HepG2 (cell line): ENCODE measurements at regions not wholly inside any gene's neighbourhood (a gene's known extent, or its start where the extent isn't known, plus 50 kb on each side); places are given as distances from the start of the nearest gene placed in this dataset.

Source experiments
- ATAC-seq: fragments of 200-7000 bp; cut with Tn5 transposase; 3 replicates; pipeline ENCODE4 v1.9.1; 2020; ENCODE audit warnings: mild to moderate bottlenecking, moderate library complexity
- BruUV-seq: library from RNA; stranded (reverse); fragments of 400-500 nt; replicated peaks from 2 replicates; lab custom pipeline; 2021; lab: Mats Ljungman, UMichigan
- CTCF ChIA-PET: fragments of 300-600 bp; formaldehyde crosslinking; extraction: SDS; loops from one replicate; lab custom pipeline; 2021; ENCODE audit warnings: low total read pairs, inconsistent platforms, low intra/inter-chr PET ratio; lab: Yijun Ruan, JAX
- POLR2A ChIA-PET: fragments of 350-600 bp; sonication (Branson Sonifier 250); formaldehyde crosslinking; loops from one replicate; lab custom pipeline; 2020; ENCODE audit warnings: antibody characterized with exemption, inconsistent platforms; lab: Yijun Ruan, JAX
- DNase-seq: peaks from one replicate; pipeline ENCODE4 v3.0.0-alpha.2; 2015; ENCODE audit warnings: low spot score
- FAIRE-seq: peaks from 3 replicates; lab custom pipeline; 2011; peaks lifted over from hg19 to GRCh38; lab: Jason Lieb, UNC
- H2AFZ ChIP-seq: one replicate; pipeline ENCODE4 v1.6.1; 2011; ENCODE audit warnings: low read length, inconsistent platforms
- H3K27ac ChIP-seq: fragments of 300-600 bp; 3 replicates; pipeline ENCODE4 v1.8.0; 2011; ENCODE audit warnings: mixed run types, mild to moderate bottlenecking, mixed read lengths, low read length, inconsistent platforms; ENCODE audit not compliant: insufficient read depth; ENCODE audit errors: extremely low read length
- H3K27me3 ChIP-seq, 2 experiments: fragments of 200-600 bp in 1 of 2; 2 replicates in 1 of 2; 3 replicates in 1 of 2; pipeline versions ENCODE4 v1.6.0 to v1.8.0; 2011; ENCODE audit warnings: low read length in 2 of 2, mild to moderate bottlenecking in 2 of 2, moderate library complexity in 2 of 2, inconsistent platforms in 1 of 2; ENCODE audit not compliant: insufficient read depth in 2 of 2, control insufficient read depth in 1 of 2
- H3K36me3 ChIP-seq, 2 experiments: fragments of 200-600 bp in 1 of 2; replicated peaks in 1 of 2; 2 replicates in 1 of 2; 3 replicates in 1 of 2; pipeline versions ENCODE4 v1.5.1 to v1.8.0; 2011; ENCODE audit warnings: low read length in 2 of 2, inconsistent platforms in 1 of 2; ENCODE audit not compliant: insufficient read depth in 2 of 2, control insufficient read depth in 1 of 2
- H3K4me1 ChIP-seq: 2 replicates; pipeline ENCODE4 v1.5.1; 2012; ENCODE audit warnings: low read length, inconsistent platforms; ENCODE audit not compliant: insufficient read depth
- H3K4me2 ChIP-seq: 2 replicates; pipeline ENCODE4 v1.6.0; 2011; ENCODE audit warnings: low read depth, low read length, inconsistent platforms
- H3K4me3 ChIP-seq, 3 experiments: fragments of 200-600 bp in 1 of 3; sonication (generic), shearing (Covaris generic) in 1 of 3; replicated peaks in 1 of 3; 2 replicates each; pipeline ENCODE4 v1.5.1; 2011 to 2016; ENCODE audit warnings: low read length in 3 of 3, inconsistent platforms in 2 of 3, low read depth in 2 of 3, mild to moderate bottlenecking in 2 of 3, control low read depth in 1 of 3, mixed read lengths in 1 of 3; ENCODE audit not compliant: insufficient read depth in 1 of 3
- H3K79me2 ChIP-seq: one replicate; pipeline ENCODE4 v1.6.1; 2011; ENCODE audit warnings: low read length, inconsistent platforms; ENCODE audit not compliant: insufficient read depth
- H3K9ac ChIP-seq: 2 replicates; pipeline ENCODE4 v1.6.0; 2011; ENCODE audit warnings: mild to moderate bottlenecking, low read depth, low read length, inconsistent platforms; ENCODE audit not compliant: insufficient read depth
- H3K9me3 ChIP-seq: 2 replicates; pipeline ENCODE4 v1.5.1; 2012; ENCODE audit warnings: mild to moderate bottlenecking, low read length
- H4K20me1 ChIP-seq: 2 replicates; pipeline ENCODE4 v1.6.0; 2011; ENCODE audit warnings: inconsistent platforms, mild to moderate bottlenecking, low read length, moderate library complexity; ENCODE audit not compliant: insufficient read depth
- EHMT2 ChIP-seq: fragments of 200-600 bp; sonication (generic); IDR thresholded peaks from 2 replicates; pipeline ENCODE4 v1.7.0; 2017; ENCODE audit warnings: antibody characterized with exemption, low read depth, low read length, borderline replicate concordance
- MIER2 ChIP-seq: IDR thresholded peaks from 2 replicates; pipeline ENCODE4 v1.6.1; 2016; ENCODE audit warnings: missing biosample characterization, missing genetic modification reagents
- ZFYVE20 ChIP-seq: sonication (generic); formaldehyde crosslinking; IDR thresholded peaks from 2 replicates; pipeline ENCODE4 v1.8.0; 2023; ENCODE audit warnings: low read depth, mild to moderate bottlenecking, moderate library complexity, missing genetic modification reagents, borderline replicate concordance
- WGBS: methylation state at CpG from one replicate; pipeline ENCODE4 v1.1.6; 2017; ENCODE audit warnings: low lambda C conversion rate; 5-methylcytosine and 5-hydroxymethylcytosine counted together
- in situ Hi-C: cut with HindIII; loops from 2 replicates; pipeline ENCODE4 v1.10.0; 2017; ENCODE audit warnings: low pct_unique_long_range_greater_than_20kb; ENCODE audit not compliant: extremely low pct_ligation_motif_present
- intact Hi-C: fragments of 100-400 bp; cut with micrococcal nuclease; formaldehyde crosslinking; loops from one replicate; pipeline ENCODE4 v1.10.0; 2022; ENCODE audit not compliant: unreplicated experiment
- TF ChIP-seq, protein P1 (sequence below), 2 experiments: IDR thresholded peaks; 2 replicates each; pipeline ENCODE4 v1.6.1; 2011 to 2012; ENCODE audit warnings: low read length in 2 of 2, borderline replicate concordance in 1 of 2, low read depth in 1 of 2, mild to moderate bottlenecking in 1 of 2, moderate library complexity in 1 of 2
- TF ChIP-seq, protein P2 (sequence below): sonication (generic); formaldehyde crosslinking; IDR thresholded peaks from 2 replicates; pipeline ENCODE4 v1.8.1; 2022; ENCODE audit warnings: mild to moderate bottlenecking, missing genetic modification reagents
- TF ChIP-seq, protein P3 (sequence below): IDR thresholded peaks from 2 replicates; pipeline ENCODE4 v1.6.1; 2012; ENCODE audit warnings: low read length, improper control_type of control experiment

DNA sequence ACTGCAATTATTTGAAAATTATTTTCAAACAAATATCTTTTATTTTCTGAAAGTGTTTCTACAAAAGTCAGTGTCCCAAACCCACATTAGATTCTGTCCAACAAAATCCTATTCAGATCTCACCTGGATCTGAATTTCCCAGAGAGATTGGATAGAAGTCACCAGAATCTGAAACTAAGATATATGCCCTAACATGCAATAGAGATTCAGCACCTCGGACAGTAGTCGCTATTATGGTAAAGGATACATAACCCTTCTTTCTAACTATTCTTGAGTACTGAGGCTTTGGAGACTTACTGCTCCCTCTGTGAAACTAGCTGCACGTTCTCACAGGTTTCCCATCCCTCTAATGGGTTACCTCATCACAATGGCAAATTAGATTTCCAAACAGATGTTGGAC, 151.4 kb downstream of the ID4 start:
- no peak for FAIRE-seq
- BruUV-seq, result no TSS peak
- ATAC-seq, result no peak
- H4K20me1 ChIP-seq, result no peaks in the 10 kb centered on the region
- H3K27me3 ChIP-seq, result peaks cover 0 to 3% of the 10 kb centered on the region in 2 experiments; a peak in 1 of 5 replicates
- DNase-seq, result peak; percentile 8
- POLR2A ChIA-PET, result no interaction called here
- H3K79me2 ChIP-seq, result no peaks in the 10 kb centered on the region
- no peaks in the 10 kb centered on the region for H3K4me1 ChIP-seq
- 0% methylated on average over 3 of the region's 3 CpGs for WGBS
- no peak overlapping the region for H3K27ac ChIP-seq
- in situ Hi-C loops (no loop called here), intact Hi-C loops (no loop called here)
- no peak overlapping the region for H3K4me3 ChIP-seq
- H3K9ac ChIP-seq, result no peak overlapping the region
- peak; percentile 96 for TF ChIP-seq MIER2 (CRISPR knock-in tag)
- TF ChIP-seq, protein P1, sequence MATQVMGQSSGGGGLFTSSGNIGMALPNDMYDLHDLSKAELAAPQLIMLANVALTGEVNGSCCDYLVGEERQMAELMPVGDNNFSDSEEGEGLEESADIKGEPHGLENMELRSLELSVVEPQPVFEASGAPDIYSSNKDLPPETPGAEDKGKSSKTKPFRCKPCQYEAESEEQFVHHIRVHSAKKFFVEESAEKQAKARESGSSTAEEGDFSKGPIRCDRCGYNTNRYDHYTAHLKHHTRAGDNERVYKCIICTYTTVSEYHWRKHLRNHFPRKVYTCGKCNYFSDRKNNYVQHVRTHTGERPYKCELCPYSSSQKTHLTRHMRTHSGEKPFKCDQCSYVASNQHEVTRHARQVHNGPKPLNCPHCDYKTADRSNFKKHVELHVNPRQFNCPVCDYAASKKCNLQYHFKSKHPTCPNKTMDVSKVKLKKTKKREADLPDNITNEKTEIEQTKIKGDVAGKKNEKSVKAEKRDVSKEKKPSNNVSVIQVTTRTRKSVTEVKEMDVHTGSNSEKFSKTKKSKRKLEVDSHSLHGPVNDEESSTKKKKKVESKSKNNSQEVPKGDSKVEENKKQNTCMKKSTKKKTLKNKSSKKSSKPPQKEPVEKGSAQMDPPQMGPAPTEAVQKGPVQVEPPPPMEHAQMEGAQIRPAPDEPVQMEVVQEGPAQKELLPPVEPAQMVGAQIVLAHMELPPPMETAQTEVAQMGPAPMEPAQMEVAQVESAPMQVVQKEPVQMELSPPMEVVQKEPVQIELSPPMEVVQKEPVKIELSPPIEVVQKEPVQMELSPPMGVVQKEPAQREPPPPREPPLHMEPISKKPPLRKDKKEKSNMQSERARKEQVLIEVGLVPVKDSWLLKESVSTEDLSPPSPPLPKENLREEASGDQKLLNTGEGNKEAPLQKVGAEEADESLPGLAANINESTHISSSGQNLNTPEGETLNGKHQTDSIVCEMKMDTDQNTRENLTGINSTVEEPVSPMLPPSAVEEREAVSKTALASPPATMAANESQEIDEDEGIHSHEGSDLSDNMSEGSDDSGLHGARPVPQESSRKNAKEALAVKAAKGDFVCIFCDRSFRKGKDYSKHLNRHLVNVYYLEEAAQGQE (IDR thresholded peaks at IDR 0.05; ENCODE audit: borderline replicate concordance in 1 of 2, low read depth in 1 of 2, low read length in 2 of 2), result peak; percentile 50 to 95
- no peak for TF ChIP-seq ZFYVE20 (CRISPR knock-in tag)
- TF ChIP-seq, protein P2, sequence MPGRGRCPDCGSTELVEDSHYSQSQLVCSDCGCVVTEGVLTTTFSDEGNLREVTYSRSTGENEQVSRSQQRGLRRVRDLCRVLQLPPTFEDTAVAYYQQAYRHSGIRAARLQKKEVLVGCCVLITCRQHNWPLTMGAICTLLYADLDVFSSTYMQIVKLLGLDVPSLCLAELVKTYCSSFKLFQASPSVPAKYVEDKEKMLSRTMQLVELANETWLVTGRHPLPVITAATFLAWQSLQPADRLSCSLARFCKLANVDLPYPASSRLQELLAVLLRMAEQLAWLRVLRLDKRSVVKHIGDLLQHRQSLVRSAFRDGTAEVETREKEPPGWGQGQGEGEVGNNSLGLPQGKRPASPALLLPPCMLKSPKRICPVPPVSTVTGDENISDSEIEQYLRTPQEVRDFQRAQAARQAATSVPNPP (CRISPR knock-in tag), result no peak
- TF ChIP-seq, protein P3, sequence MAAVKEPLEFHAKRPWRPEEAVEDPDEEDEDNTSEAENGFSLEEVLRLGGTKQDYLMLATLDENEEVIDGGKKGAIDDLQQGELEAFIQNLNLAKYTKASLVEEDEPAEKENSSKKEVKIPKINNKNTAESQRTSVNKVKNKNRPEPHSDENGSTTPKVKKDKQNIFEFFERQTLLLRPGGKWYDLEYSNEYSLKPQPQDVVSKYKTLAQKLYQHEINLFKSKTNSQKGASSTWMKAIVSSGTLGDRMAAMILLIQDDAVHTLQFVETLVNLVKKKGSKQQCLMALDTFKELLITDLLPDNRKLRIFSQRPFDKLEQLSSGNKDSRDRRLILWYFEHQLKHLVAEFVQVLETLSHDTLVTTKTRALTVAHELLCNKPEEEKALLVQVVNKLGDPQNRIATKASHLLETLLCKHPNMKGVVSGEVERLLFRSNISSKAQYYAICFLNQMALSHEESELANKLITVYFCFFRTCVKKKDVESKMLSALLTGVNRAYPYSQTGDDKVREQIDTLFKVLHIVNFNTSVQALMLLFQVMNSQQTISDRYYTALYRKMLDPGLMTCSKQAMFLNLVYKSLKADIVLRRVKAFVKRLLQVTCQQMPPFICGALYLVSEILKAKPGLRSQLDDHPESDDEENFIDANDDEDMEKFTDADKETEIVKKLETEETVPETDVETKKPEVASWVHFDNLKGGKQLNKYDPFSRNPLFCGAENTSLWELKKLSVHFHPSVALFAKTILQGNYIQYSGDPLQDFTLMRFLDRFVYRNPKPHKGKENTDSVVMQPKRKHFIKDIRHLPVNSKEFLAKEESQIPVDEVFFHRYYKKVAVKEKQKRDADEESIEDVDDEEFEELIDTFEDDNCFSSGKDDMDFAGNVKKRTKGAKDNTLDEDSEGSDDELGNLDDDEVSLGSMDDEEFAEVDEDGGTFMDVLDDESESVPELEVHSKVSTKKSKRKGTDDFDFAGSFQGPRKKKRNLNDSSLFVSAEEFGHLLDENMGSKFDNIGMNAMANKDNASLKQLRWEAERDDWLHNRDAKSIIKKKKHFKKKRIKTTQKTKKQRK, result no peak
- TF ChIP-seq EHMT2, result peak; percentile 72
- no peak overlapping the region for H3K4me2 ChIP-seq
- CTCF ChIA-PET, result no interaction called here
- H3K36me3 ChIP-seq, result no peaks in the 10 kb centered on the region
- H3K9me3 ChIP-seq, result no peaks in the 10 kb centered on the region
- no peak overlapping the region for H2AFZ ChIP-seq
